Endodermal cell (in vitro differentiated cells): ENCODE measurements at regions not wholly inside any gene's neighbourhood (a gene's known extent, or its start where the extent isn't known, plus 50 kb on each side); places are given as distances from the start of the nearest gene placed in this dataset.

Experiments used
- DNase-seq: peaks from one replicate; pipeline ENCODE4 v3.0.0-alpha.2; 2017
- H3K27ac ChIP-seq: 2 replicates; pipeline ENCODE4 v1.5.1; 2013; ENCODE audit warnings: mild to moderate bottlenecking, low read depth, low read length, moderate library complexity
- H3K27me3 ChIP-seq: 2 replicates; pipeline ENCODE4 v1.6.1; 2013; ENCODE audit warnings: mild to moderate bottlenecking, low read length, moderate library complexity; ENCODE audit not compliant: insufficient read depth, control insufficient read depth, poor library complexity, severe bottlenecking
- H3K36me3 ChIP-seq: 2 replicates; pipeline ENCODE4 v1.7.0; 2013; ENCODE audit warnings: mild to moderate bottlenecking, low read length, moderate library complexity; ENCODE audit not compliant: control insufficient read depth, insufficient read depth
- H3K4me1 ChIP-seq: one replicate; pipeline ENCODE4 v1.7.0; 2013; ENCODE audit warnings: low read length; ENCODE audit not compliant: control insufficient read depth, insufficient read depth
- H3K4me3 ChIP-seq: 2 replicates; pipeline ENCODE4 v1.5.1; 2013; ENCODE audit warnings: mild to moderate bottlenecking, low read length, moderate library complexity
- H3K9ac ChIP-seq: 2 replicates; pipeline ENCODE4 v1.6.1; 2013; ENCODE audit warnings: mild to moderate bottlenecking, low read length, moderate library complexity; ENCODE audit not compliant: poor library complexity, severe bottlenecking; ENCODE audit errors: extremely low read depth
- H3K9me3 ChIP-seq: 2 replicates; pipeline ENCODE4 v1.6.1; 2013; ENCODE audit warnings: mild to moderate bottlenecking, low read length, moderate library complexity; ENCODE audit not compliant: control insufficient read depth
- H3K27ac Mint-ChIP-seq: 2 replicates; pipeline ENCODE4 v1.8.0; 2020; ENCODE audit warnings: mixed read lengths
- H3K27me3 Mint-ChIP-seq: 2 replicates; pipeline ENCODE4 v1.8.0; 2021; ENCODE audit warnings: mild to moderate bottlenecking, mixed read lengths; ENCODE audit not compliant: insufficient read depth
- H3K36me3 Mint-ChIP-seq: 2 replicates; pipeline ENCODE4 v1.8.0; 2020; ENCODE audit warnings: low read depth, mixed read lengths
- H3K4me1 Mint-ChIP-seq: 2 replicates; pipeline ENCODE4 v1.8.0; 2020; ENCODE audit warnings: mixed read lengths
- H3K4me3 Mint-ChIP-seq: 2 replicates; pipeline ENCODE4 v1.8.0; 2020; ENCODE audit warnings: mild to moderate bottlenecking, moderate library complexity, mixed read lengths
- H3K9me3 Mint-ChIP-seq: 2 replicates; pipeline ENCODE4 v1.8.0; 2020; ENCODE audit warnings: mild to moderate bottlenecking, mixed read lengths
- whole genome bisulfite sequencing, 2 experiments: methylation state at CpG; one replicate each; pipeline versions ENCODE4 v1.1.5 to v1.1.7; 2013; ENCODE audit warnings: missing lambda C conversion rate in 2 of 2, mixed read lengths in 1 of 2; ENCODE audit not compliant: insufficient coverage in 1 of 2, insufficient read length in 1 of 2; 5-methylcytosine and 5-hydroxymethylcytosine counted together
- TF ChIP-seq, protein P1 (sequence below): fragments of 200-600 bp; sonication (generic); conservative IDR thresholded peaks from 2 replicates; pipeline ENCODE4 v1.5.0; 2021; ENCODE audit warnings: antibody characterized with exemption, mild to moderate bottlenecking

DNA sequence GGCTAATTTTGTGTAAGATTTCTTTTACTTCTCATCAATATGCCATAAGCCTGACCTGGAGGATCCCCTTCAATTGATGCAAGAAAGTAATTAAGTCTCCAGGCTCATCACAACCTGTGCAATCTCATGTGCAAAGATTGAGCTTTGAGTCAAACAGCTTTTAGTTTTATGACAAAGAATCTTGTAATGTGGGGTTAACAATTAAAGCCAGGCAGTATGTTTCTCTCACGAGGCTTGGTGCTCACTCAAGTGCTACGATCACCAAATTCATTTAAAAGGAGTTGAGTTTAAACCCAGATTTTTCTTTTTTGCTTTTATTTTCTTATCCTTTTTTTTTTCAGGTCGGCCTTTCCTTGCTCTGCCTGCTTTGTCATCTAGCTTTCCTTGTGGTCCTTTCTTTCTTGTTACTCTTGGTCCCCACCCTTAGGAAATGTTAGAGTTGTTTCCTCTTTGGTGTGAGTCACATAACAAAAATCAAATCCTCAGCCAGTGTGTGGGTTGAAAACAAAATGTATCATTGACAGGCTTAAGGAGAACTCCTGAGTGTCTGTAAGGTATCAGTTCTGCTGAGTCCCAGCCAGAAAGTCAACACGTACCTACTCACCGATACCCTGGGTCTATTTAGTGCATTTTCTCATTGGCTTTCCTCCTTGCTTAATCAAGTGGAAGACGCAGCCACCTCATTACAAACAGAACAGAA is 1037.2 kb downstream of the ADGRL2 start:
- no peaks in the 10 kb centered on the region for H3K9me3 ChIP-seq
- H3K27ac ChIP-seq: no peak overlapping the region

DNA sequence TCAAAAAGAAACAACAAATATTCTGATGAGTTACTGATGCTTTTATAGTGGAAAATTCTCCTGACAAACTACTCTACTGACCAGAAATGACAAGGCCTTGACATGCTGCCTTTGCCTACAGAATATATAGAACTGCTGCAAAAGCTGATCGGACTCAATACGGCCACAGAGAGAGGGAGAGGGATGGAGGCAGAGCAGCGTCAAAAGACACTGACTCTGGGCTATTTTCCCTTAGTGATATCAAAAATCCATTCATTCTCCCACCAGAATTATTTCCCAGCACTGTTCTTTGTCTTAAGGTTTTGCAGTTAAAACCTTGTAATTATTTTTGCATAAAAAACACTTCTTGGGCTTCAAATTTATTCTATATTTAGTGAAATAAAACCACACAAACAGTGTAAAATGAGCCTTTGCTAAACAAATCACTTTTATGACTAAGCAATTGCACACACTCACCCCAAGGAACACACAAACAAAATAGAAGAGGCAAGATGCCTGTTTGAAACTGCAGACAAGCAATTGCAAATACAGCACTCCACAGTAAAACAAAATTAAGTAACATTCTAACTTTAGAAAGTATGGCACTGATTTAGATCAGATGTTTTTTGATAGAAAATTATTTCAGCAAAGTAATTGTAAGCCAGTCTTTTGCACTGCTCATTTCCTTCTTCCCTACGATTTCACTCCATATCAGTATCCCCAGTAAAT is 1036.4 kb downstream of the ADGRL2 start:
- Histone ChIP-seq H3K27me3 (no peaks in the 10 kb centered on the region), H3K4me1 (no peaks in the 10 kb centered on the region), H3K27ac (no peak overlapping the region), H3K4me3 (no peak overlapping the region), H3K36me3 (no peaks in the 10 kb centered on the region), H3K9ac (no peak overlapping the region), H3K9me3 (no peaks in the 10 kb centered on the region)
- TF ChIP-seq, protein P1, sequence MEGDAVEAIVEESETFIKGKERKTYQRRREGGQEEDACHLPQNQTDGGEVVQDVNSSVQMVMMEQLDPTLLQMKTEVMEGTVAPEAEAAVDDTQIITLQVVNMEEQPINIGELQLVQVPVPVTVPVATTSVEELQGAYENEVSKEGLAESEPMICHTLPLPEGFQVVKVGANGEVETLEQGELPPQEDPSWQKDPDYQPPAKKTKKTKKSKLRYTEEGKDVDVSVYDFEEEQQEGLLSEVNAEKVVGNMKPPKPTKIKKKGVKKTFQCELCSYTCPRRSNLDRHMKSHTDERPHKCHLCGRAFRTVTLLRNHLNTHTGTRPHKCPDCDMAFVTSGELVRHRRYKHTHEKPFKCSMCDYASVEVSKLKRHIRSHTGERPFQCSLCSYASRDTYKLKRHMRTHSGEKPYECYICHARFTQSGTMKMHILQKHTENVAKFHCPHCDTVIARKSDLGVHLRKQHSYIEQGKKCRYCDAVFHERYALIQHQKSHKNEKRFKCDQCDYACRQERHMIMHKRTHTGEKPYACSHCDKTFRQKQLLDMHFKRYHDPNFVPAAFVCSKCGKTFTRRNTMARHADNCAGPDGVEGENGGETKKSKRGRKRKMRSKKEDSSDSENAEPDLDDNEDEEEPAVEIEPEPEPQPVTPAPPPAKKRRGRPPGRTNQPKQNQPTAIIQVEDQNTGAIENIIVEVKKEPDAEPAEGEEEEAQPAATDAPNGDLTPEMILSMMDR: no peak
- H3K27ac Mint-ChIP-seq: no peak overlapping the region
- 86 to 95% methylated on average over 2 to 4 of the region's 4 CpGs for WGBS, 2 experiments
- H3K4me1 Mint-ChIP-seq: peaks cover 7% of the 10 kb centered on the region
- no peak overlapping the region for H3K4me3 Mint-ChIP-seq
- H3K9me3 Mint-ChIP-seq: no peaks in the 10 kb centered on the region
- H3K27me3 Mint-ChIP-seq: no peaks in the 10 kb centered on the region
- DNase-seq: no peak
- H3K36me3 Mint-ChIP-seq: no peaks in the 10 kb centered on the region

More for the DNA sequence above, 1037.2 kb downstream of the ADGRL2 start:
- Mint-ChIP-seq H3K27ac (no peak overlapping the region), H3K4me1 (peaks cover 7% of the 10 kb centered on the region), H3K27me3 (no peaks in the 10 kb centered on the region), H3K4me3 (no peak overlapping the region), H3K9me3 (no peaks in the 10 kb centered on the region), H3K36me3 (no peaks in the 10 kb centered on the region)
- Histone ChIP-seq H3K4me3 (no peak overlapping the region), H3K9ac (no peak overlapping the region), H3K4me1 (no peaks in the 10 kb centered on the region), H3K36me3 (no peaks in the 10 kb centered on the region), H3K27me3 (no peaks in the 10 kb centered on the region)
- 79 to 86% methylated on average over 6 of the region's 6 CpGs for WGBS, 2 experiments
- DNase-seq: no peak
- TF ChIP-seq, protein P1: no peak

DNA sequence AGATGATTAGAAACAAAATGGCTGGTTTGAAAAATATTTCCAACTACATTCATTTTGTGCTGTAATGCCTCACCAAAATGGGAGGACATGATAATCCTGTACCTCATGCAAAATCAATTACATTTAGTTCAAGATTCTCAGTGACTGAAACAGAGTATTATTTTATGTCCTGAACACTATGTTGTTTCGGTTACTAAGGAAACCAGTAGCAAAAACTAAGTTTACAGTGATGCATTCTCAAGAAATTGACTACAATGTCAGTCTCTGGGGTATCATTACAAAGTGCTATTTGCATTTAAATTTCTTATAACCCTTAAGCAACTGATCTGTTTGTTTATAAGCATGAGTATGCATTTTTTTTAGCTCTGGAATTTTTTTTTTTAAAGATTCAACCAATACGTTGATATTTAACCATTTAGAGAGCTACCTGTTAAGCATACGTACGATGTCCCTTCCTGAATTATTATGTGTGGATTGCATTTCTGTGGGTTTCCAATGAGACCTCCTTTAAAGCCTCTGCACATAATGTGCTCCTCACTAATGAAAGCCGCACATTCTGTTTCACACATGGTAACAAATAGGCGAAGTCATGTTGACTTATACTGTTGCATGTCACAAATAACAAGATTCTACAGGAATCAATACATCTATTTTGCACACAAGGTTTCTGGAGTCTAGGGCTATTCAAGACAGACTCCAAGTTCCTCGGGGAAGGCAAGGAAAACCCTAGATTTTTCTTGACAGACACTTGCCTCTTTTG is 1035.7 kb downstream of the ADGRL2 start:
- Histone ChIP-seq H3K4me3 (no peak overlapping the region), H3K27ac (no peak overlapping the region), H3K4me1 (no peaks in the 10 kb centered on the region), H3K9ac (no peak overlapping the region), H3K9me3 (no peaks in the 10 kb centered on the region), H3K27me3 (no peaks in the 10 kb centered on the region), H3K36me3 (no peaks in the 10 kb centered on the region)
- no peaks in the 10 kb centered on the region for H3K9me3 Mint-ChIP-seq
- H3K27me3 Mint-ChIP-seq: no peaks in the 10 kb centered on the region
- no peak overlapping the region for H3K4me3 Mint-ChIP-seq
- peaks cover 7% of the 10 kb centered on the region for H3K4me1 Mint-ChIP-seq
- TF ChIP-seq, protein P1: no peak
- H3K36me3 Mint-ChIP-seq: no peaks in the 10 kb centered on the region
- whole genome bisulfite sequencing, 2 experiments: 91 to 93% methylated on average over 3 to 7 of the region's 7 CpGs
- no peak overlapping the region for H3K27ac Mint-ChIP-seq
- no peak for DNase-seq
